ENCODE measurements at regions not wholly inside any gene's neighbourhood (a gene's known extent, or its start where the extent isn't known, plus 50 kb on each side); places are given as distances from the start of the nearest gene placed in this dataset.

- no peak overlapping the region for H3K4me3 ChIP-seq (ENCODE audit: extremely low read depth in 1 of 4, insufficient read depth in 2 of 4, low read depth in 3 of 4, low read length in 4 of 4)
- H3K23ac ChIP-seq (ENCODE audit: insufficient read length) = no peak overlapping the region
- no peak overlapping the region for H3K14ac ChIP-seq (ENCODE audit: insufficient read length)
- H3K79me1 ChIP-seq (ENCODE audit: low read depth, low read length) = no peaks in the 10 kb centered on the region
- H2BK20ac ChIP-seq (ENCODE audit: low read length) = no peak overlapping the region
- CTCF ChIA-PET (ENCODE audit: partially characterized antibody) = interaction anchor here (0.6 kb wide), 1 partner anchor 191 kb away, joined by 3 read pairs; no protein-coding TSS in a partner anchor
- WGBS, 2 experiments (ENCODE audit: extremely low coverage in 1 of 2, insufficient coverage in 1 of 2, insufficient read length in 1 of 2, insufficient replicate concordance in 2 of 2, low coverage in 1 of 2, low lambda C conversion rate in 2 of 2, missing lambda C conversion rate in 1 of 2) = 100% methylated on average over 1 of the region's 1 CpG; no CpG with 5 or more reads in 1 of the 2 experiments
- POLR2A ChIA-PET (ENCODE audit: partially characterized antibody) = no interaction called here
- no peak overlapping the region for H2BK15ac ChIP-seq (ENCODE audit: low read length)
- H3K27ac ChIP-seq (ENCODE audit: low read depth, low read length) = no peak overlapping the region
- no peaks in the 10 kb centered on the region for H3K9me3 ChIP-seq (ENCODE audit: insufficient read depth in 2 of 2, low read depth in 1 of 2, low read length in 1 of 2)
- no peaks in the 10 kb centered on the region for H3K79me2 ChIP-seq (ENCODE audit: control insufficient read depth in 1 of 2, insufficient read depth in 2 of 2, low read length in 2 of 2)
- H3K23me2 ChIP-seq (ENCODE audit: low read depth, low read length) = no peaks in the 10 kb centered on the region
- no peak overlapping the region for H3K18ac ChIP-seq (ENCODE audit: extremely low read depth, low read length)
- no peak overlapping the region for H4K8ac ChIP-seq (ENCODE audit: extremely low read depth, insufficient read depth, low read length)
- no peak overlapping the region for H2BK120ac ChIP-seq (replicated peaks; ENCODE audit: low read depth, low read length)
- DNase-seq (ENCODE audit: low read depth in 1 of 2, low spot score in 2 of 2) = no peak
- no peak for FAIRE-seq
- H3K4me2 ChIP-seq (ENCODE audit: insufficient read depth in 1 of 2, low read depth in 2 of 2, low read length in 2 of 2) = no peak overlapping the region
- no peaks in the 10 kb centered on the region for H3K4me1 ChIP-seq (replicated peaks in 1 of 4; ENCODE audit: control insufficient read depth in 3 of 4, insufficient read depth in 4 of 4, low read length in 3 of 4)
- H2AFZ ChIP-seq (ENCODE audit: low read length) = peak overlapping the region; percentile 9; the same call in 1 of the 2 replicates
- no peak overlapping the region for H2BK5ac ChIP-seq (ENCODE audit: low read depth, low read length)
- H4K20me1 ChIP-seq (replicated peaks in 1 of 2; ENCODE audit: control insufficient read depth in 1 of 2, insufficient read depth in 2 of 2, low read length in 2 of 2) = no peaks in the 10 kb centered on the region
- no peak overlapping the region for H2AK5ac ChIP-seq (ENCODE audit: low read depth, low read length)
- H3K4ac ChIP-seq (replicated peaks; ENCODE audit: insufficient read length, low read depth, low read length) = no peak overlapping the region
- no peaks in the 10 kb centered on the region for H3K36me3 ChIP-seq (ENCODE audit: control insufficient read depth in 2 of 4, insufficient read depth in 4 of 4, low read length in 3 of 4)
- H4K5ac ChIP-seq (ENCODE audit: insufficient read length, low read depth, low read length) = no peak overlapping the region
- no peak for TF ChIP-seq CBX8 (IDR thresholded peaks at IDR 0.05; ENCODE audit: borderline replicate concordance, low read depth, low read length)
- TF ChIP-seq EZH2 (IDR thresholded peaks at IDR 0.05; ENCODE audit: low read depth, low read length, severe bottlenecking) = no peak
- no peak for TF ChIP-seq CTCF (IDR thresholded peaks at IDR 0.05; ENCODE audit: control extremely low read depth in 1 of 3, insufficient read depth in 1 of 3, low read depth in 1 of 3, low read length in 3 of 3)
- no peak for TF ChIP-seq SUZ12 (IDR thresholded peaks at IDR 0.05; ENCODE audit: low read length)
- no peak for TF ChIP-seq TCF12 (IDR thresholded peaks at IDR 0.05; ENCODE audit: low read depth, low read length)
- no peak for TF ChIP-seq CREB1 (IDR thresholded peaks at IDR 0.05)
- TF ChIP-seq CBX5 (IDR thresholded peaks at IDR 0.05; ENCODE audit: low read depth, low read length) = no peak
- no peak for TF ChIP-seq BACH1 (IDR thresholded peaks at IDR 0.05; ENCODE audit: low read length)
- no peak overlapping the region for H3K9ac ChIP-seq (replicated peaks in 1 of 4; ENCODE audit: extremely low read depth in 1 of 4, low read depth in 3 of 4, low read length in 3 of 4)
- no peak overlapping the region for H3K56ac ChIP-seq (replicated peaks; ENCODE audit: insufficient read length, low read depth, low read length)
- H2BK12ac ChIP-seq (ENCODE audit: low read depth, low read length) = no peak overlapping the region
- no peaks in the 10 kb centered on the region for H3K27me3 ChIP-seq (replicated peaks in 1 of 4; ENCODE audit: control insufficient read depth in 3 of 4, extremely low read depth in 1 of 4, insufficient read depth in 3 of 4, low read length in 3 of 4)
- no peak overlapping the region for H4K91ac ChIP-seq (replicated peaks; ENCODE audit: insufficient read length, low read length)
Measured at GRCh38 chr3:118292841-118293240, 741.8 kb downstream of the IGSF11 start.
